Body of pancreas (tissue), 4 donors: ENCODE measurements at regions not wholly inside any gene's neighbourhood (a gene's known extent, or its start where the extent isn't known, plus 50 kb on each side); places are given as distances from the start of the nearest gene placed in this dataset.

Experiments
- CTCF ChIP-seq, 7 experiments: fragments of 450-650 bp in 4 of 7; fragments of 200-600 bp in 3 of 7; sonication (generic) in 3 of 7; IDR thresholded peaks; one replicate each; pipeline ENCODE4 v1.5.1; 2016 to 2019; ENCODE audit warnings: antibody characterized with exemption in 7 of 7
- POLR2A ChIP-seq, 3 donors: fragments of 450-650 bp; IDR thresholded peaks; one replicate each; pipeline ENCODE4 v1.6.1; 2016; ENCODE audit warnings: antibody characterized with exemption in 3 of 3, mild to moderate bottlenecking in 2 of 3

GRCh38 chr18:37913051-37913450, 347.5 kb upstream of the CELF4 start:
- TF ChIP-seq CTCF (IDR thresholded peaks at IDR 0.05) (no peak), POLR2A (IDR thresholded peaks at IDR 0.05) (no peak)
